EL (cell line): ENCODE measurements at regions not wholly inside any gene's neighbourhood (a gene's known extent, or its start where the extent isn't known, plus 50 kb on each side); places are given as distances from the start of the nearest gene placed in this dataset.
"Not testable (repeated sequence)": the region's sequence is repeated elsewhere in the genome, so short reads cannot be mapped to it uniquely, and the experiment has no call there.

ENCODE experiments used
- DNase-seq: peaks from one replicate; pipeline ENCODE4 v3.0.0-alpha.2; 2016

DNA sequence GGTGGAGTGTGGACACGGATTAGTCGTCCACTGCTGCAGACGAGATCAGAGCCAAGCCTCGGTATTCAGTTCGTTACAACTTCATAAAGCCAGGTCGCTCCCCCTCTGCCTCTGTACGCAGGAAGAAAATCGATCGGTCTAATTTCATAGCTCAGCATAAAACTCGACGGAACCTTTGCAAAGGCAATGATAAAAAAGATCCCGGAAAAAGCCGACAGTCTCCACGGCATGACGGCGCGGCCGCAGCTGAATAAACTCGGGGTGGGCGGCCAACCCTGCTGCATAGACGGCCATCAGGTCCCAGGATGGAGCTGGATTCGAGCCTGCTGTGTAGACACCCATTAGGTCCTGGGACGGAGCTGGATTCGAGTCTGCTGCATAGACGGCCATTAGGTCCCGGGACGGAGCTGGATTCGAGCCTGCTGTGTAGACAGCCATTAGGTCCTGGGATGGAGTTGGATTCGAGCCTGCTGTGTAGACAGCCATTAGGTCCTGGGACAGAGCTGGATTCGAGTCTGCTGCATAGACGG lies 113.8 kb upstream of the PPP2R3B start:
- no peak for DNase-seq

DNA sequence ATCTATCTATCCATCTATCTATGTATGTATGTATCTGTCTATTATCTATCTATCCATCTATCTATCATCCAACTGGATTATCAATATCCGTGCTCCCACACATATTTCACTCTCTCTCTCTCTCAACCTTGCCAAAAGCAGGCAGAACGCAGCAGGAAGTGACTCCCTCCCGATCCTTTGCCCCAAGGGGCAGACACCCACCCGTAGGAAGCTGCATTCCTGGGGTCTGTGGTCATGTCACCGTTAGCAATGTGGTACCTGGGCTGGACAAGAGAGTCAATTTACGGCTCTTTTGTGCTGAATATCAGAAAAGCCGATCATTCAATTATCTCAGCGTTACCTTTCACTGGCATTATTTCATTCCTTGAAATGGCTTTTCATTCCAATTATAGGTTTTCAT lies 119.6 kb upstream of the PPP2R3B start:
- DNase-seq = no peak

DNA sequence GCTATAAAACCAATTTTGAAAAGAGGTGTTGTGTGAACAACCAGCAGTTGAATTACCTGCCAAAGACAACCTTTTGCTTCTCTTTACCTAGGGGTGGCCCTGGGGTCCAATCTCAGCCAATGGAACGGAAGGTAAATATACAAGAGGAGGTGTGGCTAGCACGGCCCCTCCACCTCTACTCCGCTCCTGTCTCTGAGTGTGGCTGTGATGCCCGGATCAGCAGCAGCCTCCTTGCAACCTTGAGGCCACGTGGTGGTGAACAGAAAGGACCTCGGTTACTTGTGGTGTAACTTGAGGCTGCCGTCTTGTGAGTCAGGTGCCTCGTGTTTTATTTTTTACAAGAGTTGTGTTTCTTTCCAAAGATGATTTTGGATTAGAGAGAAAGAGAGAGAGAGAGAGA lies 121.5 kb upstream of the PPP2R3B start:
- DNase-seq = no peak

DNA sequence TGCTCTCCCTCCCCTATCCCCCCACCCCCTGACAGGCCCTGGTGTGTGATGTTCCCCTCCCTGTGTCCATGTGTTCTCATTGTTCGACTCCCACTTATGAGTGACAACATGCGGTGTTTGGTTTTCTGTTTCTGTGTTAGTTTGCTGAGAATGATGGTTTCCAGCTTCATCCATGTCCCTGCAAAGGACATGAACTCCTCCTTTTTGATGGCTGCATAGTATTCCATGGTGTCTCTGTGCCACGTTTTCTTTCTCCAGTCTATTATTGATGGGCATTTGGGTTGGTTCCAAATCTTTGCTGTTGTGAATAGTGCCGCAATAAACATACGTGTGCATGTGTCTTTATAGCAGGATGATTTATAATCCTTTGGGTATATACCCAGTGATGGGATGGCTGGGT lies 121.8 kb upstream of the SHOX start:
- DNase-seq = not testable (repeated sequence)

DNA sequence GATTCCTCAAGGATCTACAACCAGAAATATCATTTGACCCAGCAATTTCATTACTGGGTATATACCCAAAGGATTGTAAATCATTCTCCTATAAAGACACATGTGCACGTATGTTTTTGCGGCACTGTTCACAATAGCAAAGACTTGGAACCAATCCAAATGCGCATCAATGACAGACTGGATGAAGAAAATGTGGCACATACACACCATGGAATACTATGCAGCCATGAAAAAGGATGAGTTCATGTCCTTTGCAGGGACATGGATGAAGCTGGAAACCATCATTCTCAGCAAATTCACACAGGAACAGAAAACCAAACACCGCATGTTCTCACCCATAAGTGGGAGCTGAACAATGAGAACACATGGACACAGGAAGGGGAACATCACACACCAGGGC lies 119.5 kb upstream of the SHOX start:
- DNase-seq = not testable (repeated sequence)

DNA sequence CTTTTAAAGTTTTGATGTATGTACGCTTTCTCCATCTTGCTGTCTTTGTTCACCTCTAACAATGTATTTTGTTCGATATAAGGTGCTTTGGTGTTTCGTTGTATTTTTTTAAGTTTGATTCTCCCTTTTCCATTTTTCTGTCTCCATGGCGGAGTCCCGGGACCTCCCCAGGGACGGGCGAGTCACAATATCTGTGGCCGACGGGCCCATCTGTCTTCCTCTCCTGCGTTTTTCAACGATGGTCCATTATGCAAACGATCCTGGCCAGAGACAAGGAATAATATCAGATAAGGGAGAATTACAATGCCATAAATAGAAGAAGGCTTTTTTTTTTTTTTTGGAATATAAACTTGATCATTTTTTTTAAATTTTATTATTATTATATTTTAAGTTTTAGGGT lies 112.3 kb upstream of the SHOX start:
- DNase-seq = no peak

DNA sequence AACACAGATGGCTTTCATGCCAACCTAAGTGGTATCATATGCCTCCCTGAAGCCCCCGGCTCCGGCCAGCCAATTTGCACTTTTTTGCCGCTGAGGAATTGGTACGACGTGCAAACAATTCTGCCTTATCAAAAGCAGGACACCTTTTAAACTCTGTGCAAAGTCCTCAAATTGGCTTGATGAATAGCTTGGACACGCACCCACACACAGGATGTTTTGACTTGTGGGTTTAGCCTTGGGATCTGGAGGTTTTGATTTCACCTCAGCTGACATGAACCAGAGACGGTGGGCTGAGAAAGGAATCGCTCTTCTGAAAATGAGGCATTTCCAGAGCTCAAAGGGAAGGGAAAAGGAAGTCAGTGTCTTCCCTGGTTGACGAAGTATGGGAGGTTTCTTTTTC lies 110.8 kb upstream of the SHOX start:
- peak; percentile 24 for DNase-seq

DNA sequence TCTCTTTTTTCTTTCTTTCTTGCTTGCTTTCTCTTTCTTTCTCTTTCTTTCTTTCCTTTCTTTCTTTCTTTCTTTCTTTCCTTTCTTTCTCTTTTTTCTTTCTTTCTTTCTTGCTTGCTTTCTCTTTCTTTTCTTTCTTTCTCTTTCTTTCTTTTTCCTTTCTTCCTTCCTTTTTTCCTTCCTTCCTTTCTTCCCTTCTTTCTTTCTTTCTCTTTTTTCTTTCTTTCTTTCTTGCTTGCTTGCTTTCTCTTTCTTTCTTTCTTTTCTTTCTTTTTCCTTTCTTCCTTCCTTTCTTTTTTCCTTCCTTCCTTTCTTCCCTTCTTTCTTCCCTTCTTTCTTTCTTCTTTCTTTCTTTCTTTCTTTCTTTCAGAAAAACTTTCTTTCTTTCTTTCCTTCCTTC lies 108.1 kb upstream of the SHOX start:
- DNase-seq = no peak

DNA sequence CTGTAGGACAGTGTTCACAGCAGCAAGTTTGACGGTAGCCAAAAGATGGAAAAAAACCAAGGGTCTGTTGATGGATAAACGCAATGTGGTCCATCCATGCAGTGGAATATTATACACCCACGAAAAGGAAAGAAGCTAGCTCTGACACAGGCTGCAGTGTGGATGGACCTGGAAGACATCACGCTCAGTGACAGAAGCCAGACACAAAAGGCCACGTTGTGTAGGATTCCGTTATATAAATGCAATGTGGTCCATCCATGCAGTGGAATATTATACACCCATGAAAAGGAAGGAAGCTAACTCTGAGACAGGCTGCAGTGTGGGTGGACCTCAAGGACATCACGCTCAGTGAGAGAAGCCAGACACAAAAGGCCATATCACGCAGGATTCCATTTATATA lies 105.5 kb upstream of the SHOX start:
- DNase-seq = no peak

DNA sequence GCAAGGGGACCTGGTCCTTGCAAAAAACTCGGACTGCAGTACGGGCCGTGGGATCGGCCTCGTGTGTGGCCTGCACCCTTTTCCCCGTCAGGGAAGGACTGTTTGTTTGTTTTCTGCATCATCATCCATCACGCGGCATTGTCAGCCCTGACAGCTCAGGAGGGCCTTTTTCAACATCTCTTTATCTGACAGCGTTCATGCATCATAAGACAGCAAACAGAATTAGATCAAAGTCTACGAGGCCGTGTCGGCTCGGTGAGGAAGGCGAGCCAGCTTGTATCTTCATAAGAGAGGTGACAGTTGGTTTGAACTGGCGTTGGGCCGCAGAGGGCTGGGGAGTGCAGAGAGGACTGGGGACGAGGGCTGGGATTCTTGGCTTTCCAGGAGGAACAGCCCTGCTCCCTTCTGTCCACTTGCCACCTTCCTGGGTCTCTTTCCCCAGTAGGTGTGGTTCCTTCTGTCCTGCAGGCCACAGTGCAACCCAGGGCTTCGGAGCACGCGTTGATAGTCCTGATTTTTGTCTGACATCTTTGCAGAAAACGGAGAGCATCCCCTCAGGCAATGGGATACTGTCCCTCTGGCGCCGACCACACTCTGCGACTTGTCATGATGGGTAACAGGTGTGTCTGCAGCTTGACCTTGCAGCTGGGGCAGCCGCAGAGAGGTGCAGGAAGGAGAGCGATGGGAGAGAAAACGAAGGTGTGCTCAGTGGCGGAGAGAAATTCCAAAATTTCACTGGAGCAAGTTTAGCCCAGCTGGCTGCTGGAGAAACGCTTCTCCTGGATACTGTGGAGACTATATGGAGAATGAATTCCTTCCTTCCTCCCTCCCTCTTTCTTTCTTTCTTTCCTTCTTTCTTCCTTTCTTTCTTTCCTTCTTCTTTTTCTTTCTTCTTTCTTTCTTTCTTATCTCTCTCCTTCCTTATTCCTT lies 104.0 kb upstream of the SHOX start:
- DNase-seq = no peak

DNA sequence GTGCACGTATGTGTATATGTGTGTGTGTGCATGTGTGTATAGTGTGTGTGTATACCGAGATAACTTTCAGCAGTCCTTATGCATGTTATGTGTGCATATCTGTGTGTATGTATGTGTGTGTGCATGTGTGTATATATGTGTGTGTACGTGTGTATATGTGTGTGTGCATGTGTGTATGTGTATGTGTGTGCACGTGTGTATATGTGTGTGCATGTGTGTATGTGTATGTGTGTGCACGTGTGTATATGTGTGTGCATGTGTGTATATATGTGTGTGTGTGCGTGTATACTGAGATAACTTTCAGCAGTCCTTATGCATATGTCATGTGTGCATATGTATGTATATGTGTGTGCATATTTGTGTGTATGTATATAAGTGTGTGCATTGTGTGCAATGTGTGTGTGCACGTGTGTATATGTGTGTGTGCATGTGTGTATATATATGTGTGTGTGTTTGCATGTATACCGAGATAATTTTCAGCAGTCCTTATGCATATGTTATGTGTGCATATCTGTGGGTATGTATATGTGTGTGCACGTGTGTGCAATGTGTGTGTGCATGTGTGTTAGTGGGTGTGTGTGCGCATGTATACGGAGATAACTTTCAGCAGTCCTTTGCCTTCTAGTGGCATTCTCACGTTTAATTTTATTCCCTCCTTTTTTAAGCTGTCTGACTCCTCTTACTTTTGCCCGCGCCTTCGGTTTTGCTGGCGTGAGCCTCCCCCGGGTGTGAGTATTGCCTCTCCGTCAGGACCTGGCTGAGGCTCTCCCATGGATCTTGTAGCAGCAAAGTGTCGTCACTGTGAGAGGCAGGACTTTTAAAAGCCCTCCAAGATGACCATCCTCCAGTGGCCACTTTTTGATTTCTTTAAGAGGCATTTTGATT lies 99.6 kb upstream of the SHOX start:
- no peak for DNase-seq

DNA sequence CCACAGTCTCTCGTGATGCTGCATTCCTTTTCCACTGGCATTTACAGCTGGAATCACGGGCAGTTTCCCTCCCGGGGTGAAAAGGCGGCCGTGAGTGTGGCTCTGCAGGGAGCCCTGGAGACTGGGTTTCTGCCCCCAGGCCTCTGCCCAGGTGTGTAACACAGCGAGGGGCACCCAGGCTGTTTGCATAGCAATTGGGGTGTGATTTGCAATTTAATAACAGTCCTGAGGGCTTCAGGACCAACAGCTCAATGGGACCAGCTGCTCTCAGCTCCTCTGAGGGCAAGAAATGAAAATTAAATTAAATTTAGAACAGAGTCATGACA lies 99.0 kb upstream of the SHOX start:
- DNase-seq = no peak

DNA sequence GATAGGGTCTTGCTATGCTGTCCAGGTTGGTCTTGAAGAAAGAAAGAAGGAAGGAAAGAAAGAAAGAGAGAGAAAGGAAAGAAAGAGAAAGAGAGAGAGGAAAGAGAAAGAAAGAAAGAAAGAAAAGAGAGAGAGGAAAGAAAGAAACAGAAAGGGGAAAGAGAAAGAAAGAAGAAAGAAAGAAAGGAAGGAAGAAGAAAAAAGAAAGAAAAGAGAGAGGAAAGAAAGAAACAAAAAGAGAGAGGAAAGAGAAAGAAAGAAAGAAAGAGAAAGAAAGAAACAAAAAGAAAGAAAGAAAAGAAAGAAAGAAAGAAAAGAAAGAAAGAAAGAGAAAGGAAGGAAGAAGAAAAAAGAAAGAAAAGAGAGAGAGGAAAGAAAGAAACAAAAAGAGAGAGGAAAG lies 95.8 kb upstream of the SHOX start:
- DNase-seq = no peak

DNA sequence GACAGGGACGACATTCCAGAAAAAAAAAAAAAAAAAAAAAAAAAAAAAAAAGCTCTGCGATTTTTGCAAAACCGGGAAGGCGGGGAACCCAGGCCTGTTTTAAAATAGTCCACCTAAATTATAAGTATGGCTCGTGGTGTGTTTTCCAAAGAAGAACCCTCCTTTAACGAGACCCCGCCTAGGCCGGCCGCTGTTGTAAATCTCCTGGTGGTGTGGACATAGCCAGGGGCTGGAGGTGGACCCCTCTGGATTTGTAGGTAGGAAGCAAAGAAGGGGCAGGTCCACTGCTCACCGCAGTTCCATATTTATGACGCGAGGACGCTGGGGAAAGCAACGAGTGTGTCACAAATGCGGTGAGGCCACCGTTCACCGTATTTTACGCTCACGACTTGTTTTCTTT lies 94.0 kb upstream of the SHOX start:
- no peak for DNase-seq

DNA sequence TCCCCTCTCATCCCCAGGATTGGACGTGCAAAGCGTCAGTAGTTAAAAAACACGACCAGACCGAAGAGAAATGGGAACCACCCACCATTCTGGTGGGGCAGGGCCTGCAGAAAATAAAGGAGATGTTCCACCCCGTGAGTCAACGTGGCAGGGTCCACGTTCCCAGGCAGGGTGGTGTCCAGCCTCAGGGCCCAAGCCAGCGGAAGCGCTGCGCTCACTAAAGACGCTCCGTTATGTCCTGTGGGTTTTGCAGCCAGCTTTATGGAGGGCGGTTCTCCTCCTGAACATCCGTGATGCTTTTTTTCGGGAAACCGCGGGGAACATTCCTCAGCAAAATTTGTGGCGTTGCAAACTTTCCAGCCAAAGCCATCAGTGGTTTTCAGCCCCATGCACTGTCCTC lies 93.4 kb upstream of the SHOX start:
- no peak for DNase-seq

DNA sequence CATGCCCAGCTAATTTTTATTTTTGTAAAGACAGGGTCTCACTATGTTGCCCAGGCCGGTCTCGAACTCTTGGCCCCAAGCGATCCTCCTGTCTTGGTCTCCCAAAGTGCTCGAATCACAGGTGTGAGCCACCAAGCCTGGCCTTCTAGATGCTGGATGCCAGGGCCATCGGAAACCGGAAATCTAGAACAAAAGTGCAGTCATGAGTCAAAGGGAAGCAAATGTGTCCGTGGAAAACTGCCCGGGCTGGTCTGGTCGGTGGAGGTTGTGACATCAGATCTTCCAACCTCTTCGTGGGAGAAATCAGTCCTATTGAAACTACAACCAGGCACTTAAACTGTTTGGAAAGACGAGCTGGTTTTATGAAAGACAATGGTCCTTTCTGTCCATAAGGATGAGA lies 92.3 kb upstream of the SHOX start:
- no peak for DNase-seq

DNA sequence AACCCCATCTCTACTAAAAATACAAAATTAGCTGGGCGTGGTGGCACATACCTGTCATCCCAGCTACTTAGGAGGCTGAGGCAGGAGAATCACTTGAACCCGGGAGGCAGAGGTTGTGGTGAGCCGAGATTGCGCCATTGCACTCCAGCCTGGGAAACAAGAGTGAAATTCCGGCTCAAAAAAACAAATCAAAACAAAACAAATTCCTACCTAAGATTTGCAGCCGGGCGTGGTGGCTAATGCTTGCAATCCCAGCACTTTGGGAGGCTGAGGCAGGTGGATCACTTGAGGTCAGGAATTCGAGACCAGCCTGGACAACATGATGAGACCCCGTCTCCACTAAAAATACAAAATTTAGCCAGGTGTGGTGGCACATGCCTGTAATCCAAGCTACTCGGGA lies 89.6 kb upstream of the SHOX start:
- DNase-seq = not testable (repeated sequence)

DNA sequence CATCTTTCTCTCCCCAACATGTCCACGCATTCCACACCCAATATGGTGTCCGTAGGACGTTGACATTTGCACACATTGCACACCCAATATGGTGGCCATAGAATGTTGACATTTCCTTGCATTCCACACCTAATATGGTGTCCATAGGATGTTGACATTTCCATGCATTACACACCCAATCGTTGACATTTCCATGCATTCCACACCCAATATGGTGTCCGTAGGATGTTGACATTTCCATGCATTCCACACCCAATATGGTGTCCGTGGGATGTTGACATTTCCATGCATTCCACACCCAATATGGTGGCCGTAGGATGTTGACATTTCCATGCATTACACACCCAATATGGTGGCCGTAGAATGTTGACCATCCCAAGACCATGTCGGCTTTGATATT lies 88.4 kb upstream of the SHOX start:
- DNase-seq = no peak

DNA sequence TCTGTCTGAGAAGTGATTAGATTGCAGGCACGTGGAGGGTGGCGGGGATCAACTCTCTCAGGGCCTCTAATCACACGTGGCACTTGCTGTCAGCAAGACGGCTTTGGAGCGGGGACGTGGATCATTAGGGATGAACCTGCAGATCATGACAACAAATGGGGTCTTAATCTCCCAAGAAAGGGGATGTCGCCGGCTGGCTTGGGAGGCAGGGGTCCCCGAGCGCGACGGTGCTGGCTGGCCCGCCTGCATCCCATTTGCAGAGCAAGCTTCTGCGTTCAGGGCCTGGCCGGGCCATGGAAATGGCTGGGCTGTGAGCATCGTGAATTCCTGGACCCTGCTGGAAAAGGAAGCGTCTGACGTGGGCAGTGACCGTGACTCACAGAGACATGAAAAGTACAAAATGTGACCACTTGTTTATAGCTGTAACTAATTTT lies 85.1 kb upstream of the SHOX start:
- DNase-seq = peak; percentile 52

DNA sequence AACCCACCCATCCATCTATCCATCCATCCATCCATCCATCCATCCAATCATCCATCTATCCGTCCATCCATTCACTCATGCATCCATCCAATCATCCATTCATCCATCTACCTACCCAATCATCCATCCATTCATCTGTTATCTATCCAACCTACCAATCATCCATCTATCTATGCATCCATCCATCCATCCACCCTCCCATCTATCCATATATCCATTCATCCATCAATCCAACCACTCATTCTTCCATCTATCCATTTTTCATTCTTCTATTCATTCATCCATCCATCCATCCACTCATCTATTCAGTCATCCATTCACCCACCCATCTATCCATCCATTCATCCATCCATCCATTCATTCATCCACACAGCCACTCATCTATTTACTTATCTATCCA lies 80.1 kb upstream of the SHOX start:
- no peak for DNase-seq

DNA sequence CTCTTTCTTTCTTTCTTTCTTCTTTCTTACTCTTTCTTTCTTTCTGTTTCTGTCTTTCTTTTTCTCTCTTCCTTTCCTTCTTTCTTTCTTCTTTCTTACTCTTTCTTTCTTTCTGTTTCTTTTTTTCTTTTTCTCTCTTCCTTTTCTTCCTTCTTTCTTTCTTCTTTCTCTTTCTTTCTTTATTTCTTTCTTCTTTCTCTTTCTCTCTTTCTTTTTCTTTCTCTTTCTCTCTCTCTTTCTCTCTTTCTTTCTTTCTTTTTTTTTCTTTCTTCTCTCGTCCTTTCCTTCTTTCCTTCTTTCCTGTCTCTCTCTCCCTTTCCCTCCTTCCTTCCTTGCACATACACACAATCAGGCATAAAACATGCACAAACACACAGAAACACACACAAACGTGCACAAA lies 79.3 kb upstream of the SHOX start:
- no peak for DNase-seq

DNA sequence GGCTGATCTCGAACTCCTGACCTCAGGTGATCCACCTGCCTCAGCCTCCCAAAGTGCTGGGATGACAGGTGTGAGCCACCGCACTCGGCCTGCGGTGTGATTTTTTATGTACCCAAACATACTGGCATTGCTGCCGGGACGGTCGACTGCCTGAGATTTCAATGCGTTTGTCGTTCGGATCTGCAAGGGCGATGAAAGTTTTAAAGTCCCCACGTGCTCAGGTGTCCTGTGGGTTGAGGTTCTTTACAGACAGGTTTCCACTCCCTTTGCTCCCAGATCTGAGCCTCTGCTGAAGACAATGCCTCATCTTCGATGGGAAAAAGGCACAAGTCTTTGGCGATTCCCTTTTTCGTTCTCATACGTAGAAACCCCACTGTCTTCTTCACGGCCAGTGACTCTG lies 78.1 kb upstream of the SHOX start:
- no peak for DNase-seq

DNA sequence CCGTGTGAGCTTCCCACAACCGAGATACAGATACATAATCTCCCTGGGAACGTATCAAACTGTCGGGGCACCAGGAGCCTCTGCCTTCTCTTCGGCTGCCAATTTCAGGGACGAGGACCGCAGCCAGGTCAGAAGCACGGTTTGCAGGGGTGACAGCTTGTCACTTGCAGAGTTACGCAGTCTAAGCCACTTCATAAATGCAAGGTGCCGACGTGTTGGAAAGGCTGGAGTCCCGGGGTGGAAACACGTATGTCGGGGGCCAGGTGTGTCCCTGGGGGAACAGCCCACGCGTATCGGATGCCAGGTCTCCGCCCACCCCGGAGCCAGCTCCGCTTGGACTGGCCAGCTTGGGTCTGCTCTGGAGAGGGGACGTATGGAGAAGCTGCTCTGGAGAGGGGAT lies 76.3 kb upstream of the SHOX start:
- DNase-seq = no peak
